A549 (cell line): ENCODE measurements at regions not wholly inside any gene's neighbourhood (a gene's known extent, or its start where the extent isn't known, plus 50 kb on each side); places are given as distances from the start of the nearest gene placed in this dataset.

Experiments used
- CHD2 ChIP-seq: fragments of 150-350 bp; IDR thresholded peaks from 2 replicates; pipeline ENCODE4 v1.6.1; 2014; ENCODE audit warnings: low read length; ENCODE audit not compliant: partially characterized antibody
- CHD4 ChIP-seq: fragments of 200-600 bp; sonication (generic); IDR thresholded peaks from 2 replicates; pipeline ENCODE4 v1.6.1; 2016; ENCODE audit warnings: antibody characterized with exemption, mild to moderate bottlenecking, borderline replicate concordance
- EP300 ChIP-seq, 2 experiments: fragments of >200 bp; sonication (Bioruptor Twin); formaldehyde crosslinking; IDR thresholded peaks; 2 replicates in 1 of 2; 3 replicates in 1 of 2; pipeline ENCODE4 v1.6.1; 2016 to 2017
- ESRRA ChIP-seq: fragments of 150-350 bp; IDR thresholded peaks from 2 replicates; pipeline ENCODE4 v1.6.1; 2014; ENCODE audit warnings: mild to moderate bottlenecking, low read length, borderline replicate concordance
- KDM1A ChIP-seq: fragments of 200-600 bp; sonication (generic); IDR thresholded peaks from 2 replicates; pipeline ENCODE4 v1.6.1; 2016; ENCODE audit warnings: low read depth, mild to moderate bottlenecking
- MAFK ChIP-seq: fragments of 450-650 bp; IDR thresholded peaks from 2 replicates; pipeline ENCODE4 v1.6.1; 2014; ENCODE audit not compliant: partially characterized antibody
- NFE2L2 ChIP-seq: fragments of 150-350 bp; conservative IDR thresholded peaks from 2 replicates; pipeline ENCODE4 v1.6.1; 2014; ENCODE audit warnings: low read length
- NPAS2 ChIP-seq: fragments of 250-450 bp; sonication (Bioruptor Pico); IDR thresholded peaks from 2 replicates; pipeline ENCODE4 v1.8.0; 2022; ENCODE audit warnings: mild to moderate bottlenecking, moderate library complexity, borderline replicate concordance
- POLR2A ChIP-seq: IDR thresholded peaks from 2 replicates; pipeline ENCODE4 v1.6.1; 2012; ENCODE audit warnings: mild to moderate bottlenecking, low read length
- SREBF2 ChIP-seq: fragments of 450-650 bp; IDR thresholded peaks from 2 replicates; pipeline ENCODE4 v1.6.1; 2014; ENCODE audit warnings: mild to moderate bottlenecking, moderate library complexity
- TF ChIP-seq, protein P1 (sequence below): fragments of >200 bp; sonication (Bioruptor Twin); formaldehyde crosslinking; IDR thresholded peaks from 3 replicates; pipeline ENCODE4 v1.5.1; 2016
- TF ChIP-seq, protein P2 (sequence below): IDR thresholded peaks from 2 replicates; pipeline ENCODE4 v1.6.1; 2012; ENCODE audit warnings: low read depth, borderline replicate concordance

- TF ChIP-seq CHD4 (no peak), POLR2A (no peak), KDM1A (no peak), SREBF2 (no peak), ESRRA (no peak), NPAS2 (CRISPR knock-in tag) (no peak), MAFK (no peak), NFE2L2 (no peak), EP300 (IDR thresholded peaks at IDR 0.05) (no peak), CHD2 (no peak)
- TF ChIP-seq, protein P1, sequence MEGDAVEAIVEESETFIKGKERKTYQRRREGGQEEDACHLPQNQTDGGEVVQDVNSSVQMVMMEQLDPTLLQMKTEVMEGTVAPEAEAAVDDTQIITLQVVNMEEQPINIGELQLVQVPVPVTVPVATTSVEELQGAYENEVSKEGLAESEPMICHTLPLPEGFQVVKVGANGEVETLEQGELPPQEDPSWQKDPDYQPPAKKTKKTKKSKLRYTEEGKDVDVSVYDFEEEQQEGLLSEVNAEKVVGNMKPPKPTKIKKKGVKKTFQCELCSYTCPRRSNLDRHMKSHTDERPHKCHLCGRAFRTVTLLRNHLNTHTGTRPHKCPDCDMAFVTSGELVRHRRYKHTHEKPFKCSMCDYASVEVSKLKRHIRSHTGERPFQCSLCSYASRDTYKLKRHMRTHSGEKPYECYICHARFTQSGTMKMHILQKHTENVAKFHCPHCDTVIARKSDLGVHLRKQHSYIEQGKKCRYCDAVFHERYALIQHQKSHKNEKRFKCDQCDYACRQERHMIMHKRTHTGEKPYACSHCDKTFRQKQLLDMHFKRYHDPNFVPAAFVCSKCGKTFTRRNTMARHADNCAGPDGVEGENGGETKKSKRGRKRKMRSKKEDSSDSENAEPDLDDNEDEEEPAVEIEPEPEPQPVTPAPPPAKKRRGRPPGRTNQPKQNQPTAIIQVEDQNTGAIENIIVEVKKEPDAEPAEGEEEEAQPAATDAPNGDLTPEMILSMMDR = no peak
- TF ChIP-seq, protein P2, sequence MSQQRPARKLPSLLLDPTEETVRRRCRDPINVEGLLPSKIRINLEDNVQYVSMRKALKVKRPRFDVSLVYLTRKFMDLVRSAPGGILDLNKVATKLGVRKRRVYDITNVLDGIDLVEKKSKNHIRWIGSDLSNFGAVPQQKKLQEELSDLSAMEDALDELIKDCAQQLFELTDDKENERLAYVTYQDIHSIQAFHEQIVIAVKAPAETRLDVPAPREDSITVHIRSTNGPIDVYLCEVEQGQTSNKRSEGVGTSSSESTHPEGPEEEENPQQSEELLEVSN = no peak
These were observed 108.6 kb upstream of the RAD23B start for GRCh38 chr9:107174441-107174840.
